ENCODE measurements at regions not wholly inside any gene's neighbourhood (a gene's known extent, or its start where the extent isn't known, plus 50 kb on each side); places are given as distances from the start of the nearest gene placed in this dataset.

DNA sequence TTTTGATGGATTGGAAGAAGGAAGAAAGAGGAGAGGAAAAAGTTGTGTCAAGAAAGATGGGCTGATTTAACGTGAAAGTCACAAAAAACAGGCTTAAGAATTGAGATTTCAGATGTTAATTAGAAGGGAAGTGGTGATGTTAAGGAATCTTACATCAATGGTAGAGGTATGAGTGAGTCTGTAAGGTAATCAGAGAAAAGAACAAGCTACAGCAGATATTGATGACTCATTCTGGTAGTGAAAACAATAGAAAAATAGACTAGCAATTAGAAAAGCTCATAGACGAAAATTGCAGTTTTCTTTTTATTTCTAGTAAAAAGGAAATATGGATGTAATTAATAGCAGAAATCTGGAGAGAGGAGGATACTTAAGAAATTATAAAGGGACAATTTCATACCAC, 559.6 kb downstream of the MCTP2 start:
- no peak overlapping the region for H2BK120ac ChIP-seq (replicated peaks; ENCODE audit: low read depth, low read length)
- no peak overlapping the region for H2BK20ac ChIP-seq (ENCODE audit: low read length)
- no peak overlapping the region for H3K27ac ChIP-seq (ENCODE audit: low read depth, low read length)
- FAIRE-seq (no peak), DNase-seq (ENCODE audit: low read depth in 1 of 2, low spot score in 2 of 2) (no peak)
- POLR2A ChIA-PET (ENCODE audit: partially characterized antibody) = no interaction called here
- no peak overlapping the region for H3K18ac ChIP-seq (ENCODE audit: extremely low read depth, low read length)
- no peaks in the 10 kb centered on the region for H3K27me3 ChIP-seq (replicated peaks in 1 of 4; ENCODE audit: control insufficient read depth in 3 of 4, extremely low read depth in 1 of 4, insufficient read depth in 3 of 4, low read length in 3 of 4)
- no peak overlapping the region for H2AK5ac ChIP-seq (ENCODE audit: low read depth, low read length)
- H2BK15ac ChIP-seq (ENCODE audit: low read length) = no peak overlapping the region
- no peak overlapping the region for H3K23ac ChIP-seq (ENCODE audit: insufficient read length)
- CTCF ChIA-PET (ENCODE audit: partially characterized antibody) = no interaction called here
- no peak overlapping the region for H3K9ac ChIP-seq (replicated peaks in 1 of 4; ENCODE audit: extremely low read depth in 1 of 4, low read depth in 3 of 4, low read length in 3 of 4)
- peak overlapping the region; percentile 85 for H2AFZ ChIP-seq (ENCODE audit: low read length)
- H3K14ac ChIP-seq (ENCODE audit: insufficient read length) = no peak overlapping the region
- H3K23me2 ChIP-seq (ENCODE audit: low read depth, low read length) = no peaks in the 10 kb centered on the region
- no peaks in the 10 kb centered on the region for H3K36me3 ChIP-seq (ENCODE audit: control insufficient read depth in 2 of 4, insufficient read depth in 4 of 4, low read length in 3 of 4)
- no peaks in the 10 kb centered on the region for H3K9me3 ChIP-seq (ENCODE audit: insufficient read depth in 2 of 2, low read depth in 1 of 2, low read length in 1 of 2)
- H3K79me2 ChIP-seq (ENCODE audit: control insufficient read depth in 1 of 2, insufficient read depth in 2 of 2, low read length in 2 of 2) = no peaks in the 10 kb centered on the region
- H3K4me2 ChIP-seq (ENCODE audit: insufficient read depth in 1 of 2, low read depth in 2 of 2, low read length in 2 of 2) = no peak overlapping the region
- H2BK5ac ChIP-seq (ENCODE audit: low read depth, low read length) = no peak overlapping the region
- no peak overlapping the region for H3K56ac ChIP-seq (replicated peaks; ENCODE audit: insufficient read length, low read depth, low read length)
- peaks cover 0 to 9% (median 0%) of the 10 kb centered on the region in 4 experiments; a peak in 2 of 7 replicates for H3K4me1 ChIP-seq (replicated peaks in 1 of 4; ENCODE audit: control insufficient read depth in 3 of 4, insufficient read depth in 4 of 4, low read length in 3 of 4)
- H3K79me1 ChIP-seq (ENCODE audit: low read depth, low read length) = no peaks in the 10 kb centered on the region
- H3K4me3 ChIP-seq (ENCODE audit: extremely low read depth in 1 of 4, insufficient read depth in 2 of 4, low read depth in 3 of 4, low read length in 4 of 4) = no peak overlapping the region
- no peak overlapping the region for H4K5ac ChIP-seq (ENCODE audit: insufficient read length, low read depth, low read length)
- H4K91ac ChIP-seq (replicated peaks; ENCODE audit: insufficient read length, low read length) = no peak overlapping the region
- H4K20me1 ChIP-seq (replicated peaks in 1 of 2; ENCODE audit: control insufficient read depth in 1 of 2, insufficient read depth in 2 of 2, low read length in 2 of 2) = no peaks in the 10 kb centered on the region
- H4K8ac ChIP-seq (ENCODE audit: extremely low read depth, insufficient read depth, low read length) = no peak overlapping the region
- H3K4ac ChIP-seq (replicated peaks; ENCODE audit: insufficient read length, low read depth, low read length) = no peak overlapping the region
- H2BK12ac ChIP-seq (ENCODE audit: low read depth, low read length) = no peak overlapping the region
- WGBS, 2 experiments (ENCODE audit: extremely low coverage in 1 of 2, insufficient coverage in 1 of 2, insufficient read length in 1 of 2, insufficient replicate concordance in 2 of 2, low coverage in 1 of 2, low lambda C conversion rate in 2 of 2, missing lambda C conversion rate in 1 of 2) = 59% methylated on average over 2 of the region's 2 CpGs; no CpG with 5 or more reads in 1 of the 2 experiments
- TF ChIP-seq, protein P1, sequence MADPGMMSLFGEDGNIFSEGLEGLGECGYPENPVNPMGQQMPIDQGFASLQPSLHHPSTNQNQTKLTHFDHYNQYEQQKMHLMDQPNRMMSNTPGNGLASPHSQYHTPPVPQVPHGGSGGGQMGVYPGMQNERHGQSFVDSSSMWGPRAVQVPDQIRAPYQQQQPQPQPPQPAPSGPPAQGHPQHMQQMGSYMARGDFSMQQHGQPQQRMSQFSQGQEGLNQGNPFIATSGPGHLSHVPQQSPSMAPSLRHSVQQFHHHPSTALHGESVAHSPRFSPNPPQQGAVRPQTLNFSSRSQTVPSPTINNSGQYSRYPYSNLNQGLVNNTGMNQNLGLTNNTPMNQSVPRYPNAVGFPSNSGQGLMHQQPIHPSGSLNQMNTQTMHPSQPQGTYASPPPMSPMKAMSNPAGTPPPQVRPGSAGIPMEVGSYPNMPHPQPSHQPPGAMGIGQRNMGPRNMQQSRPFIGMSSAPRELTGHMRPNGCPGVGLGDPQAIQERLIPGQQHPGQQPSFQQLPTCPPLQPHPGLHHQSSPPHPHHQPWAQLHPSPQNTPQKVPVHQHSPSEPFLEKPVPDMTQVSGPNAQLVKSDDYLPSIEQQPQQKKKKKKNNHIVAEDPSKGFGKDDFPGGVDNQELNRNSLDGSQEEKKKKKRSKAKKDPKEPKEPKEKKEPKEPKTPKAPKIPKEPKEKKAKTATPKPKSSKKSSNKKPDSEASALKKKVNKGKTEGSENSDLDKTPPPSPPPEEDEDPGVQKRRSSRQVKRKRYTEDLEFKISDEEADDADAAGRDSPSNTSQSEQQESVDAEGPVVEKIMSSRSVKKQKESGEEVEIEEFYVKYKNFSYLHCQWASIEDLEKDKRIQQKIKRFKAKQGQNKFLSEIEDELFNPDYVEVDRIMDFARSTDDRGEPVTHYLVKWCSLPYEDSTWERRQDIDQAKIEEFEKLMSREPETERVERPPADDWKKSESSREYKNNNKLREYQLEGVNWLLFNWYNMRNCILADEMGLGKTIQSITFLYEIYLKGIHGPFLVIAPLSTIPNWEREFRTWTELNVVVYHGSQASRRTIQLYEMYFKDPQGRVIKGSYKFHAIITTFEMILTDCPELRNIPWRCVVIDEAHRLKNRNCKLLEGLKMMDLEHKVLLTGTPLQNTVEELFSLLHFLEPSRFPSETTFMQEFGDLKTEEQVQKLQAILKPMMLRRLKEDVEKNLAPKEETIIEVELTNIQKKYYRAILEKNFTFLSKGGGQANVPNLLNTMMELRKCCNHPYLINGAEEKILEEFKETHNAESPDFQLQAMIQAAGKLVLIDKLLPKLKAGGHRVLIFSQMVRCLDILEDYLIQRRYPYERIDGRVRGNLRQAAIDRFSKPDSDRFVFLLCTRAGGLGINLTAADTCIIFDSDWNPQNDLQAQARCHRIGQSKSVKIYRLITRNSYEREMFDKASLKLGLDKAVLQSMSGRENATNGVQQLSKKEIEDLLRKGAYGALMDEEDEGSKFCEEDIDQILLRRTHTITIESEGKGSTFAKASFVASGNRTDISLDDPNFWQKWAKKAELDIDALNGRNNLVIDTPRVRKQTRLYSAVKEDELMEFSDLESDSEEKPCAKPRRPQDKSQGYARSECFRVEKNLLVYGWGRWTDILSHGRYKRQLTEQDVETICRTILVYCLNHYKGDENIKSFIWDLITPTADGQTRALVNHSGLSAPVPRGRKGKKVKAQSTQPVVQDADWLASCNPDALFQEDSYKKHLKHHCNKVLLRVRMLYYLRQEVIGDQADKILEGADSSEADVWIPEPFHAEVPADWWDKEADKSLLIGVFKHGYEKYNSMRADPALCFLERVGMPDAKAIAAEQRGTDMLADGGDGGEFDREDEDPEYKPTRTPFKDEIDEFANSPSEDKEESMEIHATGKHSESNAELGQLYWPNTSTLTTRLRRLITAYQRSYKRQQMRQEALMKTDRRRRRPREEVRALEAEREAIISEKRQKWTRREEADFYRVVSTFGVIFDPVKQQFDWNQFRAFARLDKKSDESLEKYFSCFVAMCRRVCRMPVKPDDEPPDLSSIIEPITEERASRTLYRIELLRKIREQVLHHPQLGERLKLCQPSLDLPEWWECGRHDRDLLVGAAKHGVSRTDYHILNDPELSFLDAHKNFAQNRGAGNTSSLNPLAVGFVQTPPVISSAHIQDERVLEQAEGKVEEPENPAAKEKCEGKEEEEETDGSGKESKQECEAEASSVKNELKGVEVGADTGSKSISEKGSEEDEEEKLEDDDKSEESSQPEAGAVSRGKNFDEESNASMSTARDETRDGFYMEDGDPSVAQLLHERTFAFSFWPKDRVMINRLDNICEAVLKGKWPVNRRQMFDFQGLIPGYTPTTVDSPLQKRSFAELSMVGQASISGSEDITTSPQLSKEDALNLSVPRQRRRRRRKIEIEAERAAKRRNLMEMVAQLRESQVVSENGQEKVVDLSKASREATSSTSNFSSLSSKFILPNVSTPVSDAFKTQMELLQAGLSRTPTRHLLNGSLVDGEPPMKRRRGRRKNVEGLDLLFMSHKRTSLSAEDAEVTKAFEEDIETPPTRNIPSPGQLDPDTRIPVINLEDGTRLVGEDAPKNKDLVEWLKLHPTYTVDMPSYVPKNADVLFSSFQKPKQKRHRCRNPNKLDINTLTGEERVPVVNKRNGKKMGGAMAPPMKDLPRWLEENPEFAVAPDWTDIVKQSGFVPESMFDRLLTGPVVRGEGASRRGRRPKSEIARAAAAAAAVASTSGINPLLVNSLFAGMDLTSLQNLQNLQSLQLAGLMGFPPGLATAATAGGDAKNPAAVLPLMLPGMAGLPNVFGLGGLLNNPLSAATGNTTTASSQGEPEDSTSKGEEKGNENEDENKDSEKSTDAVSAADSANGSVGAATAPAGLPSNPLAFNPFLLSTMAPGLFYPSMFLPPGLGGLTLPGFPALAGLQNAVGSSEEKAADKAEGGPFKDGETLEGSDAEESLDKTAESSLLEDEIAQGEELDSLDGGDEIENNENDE (IDR thresholded peaks at IDR 0.05; ENCODE audit: insufficient replicate concordance, low read length) = no peak

All from H1 (cell line).